Endothelial cell of umbilical vein (primary cell): ENCODE measurements at regions not wholly inside any gene's neighbourhood (a gene's known extent, or its start where the extent isn't known, plus 50 kb on each side); places are given as distances from the start of the nearest gene placed in this dataset.

Source experiments
- BruUV-seq: library from RNA; stranded (reverse); fragments of 400-500 nt; replicated peaks from 2 replicates; lab custom pipeline; 2021; lab: Mats Ljungman, UMichigan
- CTCF ChIA-PET: fragments of 300-600, 350-600 bp; sonication (Branson Sonifier 250); formaldehyde crosslinking; loops from one replicate; lab custom pipeline; 2021; ENCODE audit warnings: antibody characterized with exemption, inconsistent platforms; lab: Charles Lee
- POLR2A ChIA-PET: fragments of 300-600, 350-600 bp; sonication (Branson Sonifier 250); formaldehyde crosslinking; loops from one replicate; lab custom pipeline; 2021; ENCODE audit warnings: antibody characterized with exemption, inconsistent platforms; lab: Charles Lee
- DNase-seq: peaks from one replicate; pipeline ENCODE4 v3.0.0-alpha.2; 2011; ENCODE audit warnings: low read depth, low spot score
- FAIRE-seq: peaks from 2 replicates; lab custom pipeline; 2011; peaks lifted over from hg19 to GRCh38; lab: Jason Lieb, UNC
- H2AFZ ChIP-seq: 2 replicates; pipeline ENCODE4 v1.6.0; 2012; ENCODE audit warnings: low read depth, low read length, control low read depth, inconsistent platforms
- H3K27ac ChIP-seq: 2 replicates; pipeline ENCODE4 v1.5.1; 2011; ENCODE audit warnings: low read depth, mild to moderate bottlenecking, control low read depth, low read length, moderate library complexity; ENCODE audit not compliant: insufficient read depth
- H3K27me3 ChIP-seq, 2 experiments: 2 replicates each; pipeline versions ENCODE4 v1.6.0 to v1.6.1; 2011; ENCODE audit warnings: low read length in 2 of 2, mixed read lengths in 1 of 2; ENCODE audit not compliant: control insufficient read depth in 2 of 2, insufficient read depth in 2 of 2
- H3K36me3 ChIP-seq, 2 experiments: 2 replicates in 1 of 2; 3 replicates in 1 of 2; pipeline ENCODE4 v1.5.1; 2011; ENCODE audit warnings: low read length in 2 of 2, mild to moderate bottlenecking in 1 of 2, moderate library complexity in 1 of 2; ENCODE audit not compliant: control insufficient read depth in 2 of 2, insufficient read depth in 2 of 2; ENCODE audit errors: extremely low read depth in 1 of 2
- H3K4me1 ChIP-seq: 3 replicates; pipeline ENCODE4 v1.5.1; 2011; ENCODE audit warnings: mild to moderate bottlenecking, low read length; ENCODE audit not compliant: control insufficient read depth, insufficient read depth; ENCODE audit errors: extremely low read depth
- H3K4me2 ChIP-seq: 2 replicates; pipeline ENCODE4 v1.6.1; 2011; ENCODE audit warnings: low read length, control low read depth, mixed read lengths; ENCODE audit not compliant: insufficient read depth
- H3K4me3 ChIP-seq, 3 experiments: fragments of 200-600 bp in 1 of 3; sonication (generic), shearing (Covaris generic) in 1 of 3; replicated peaks in 1 of 3; 2 replicates each; pipeline ENCODE4 v1.5.1; 2011 to 2016; ENCODE audit warnings: control low read depth in 3 of 3, low read length in 3 of 3, mild to moderate bottlenecking in 2 of 3, inconsistent platforms in 1 of 3, low read depth in 1 of 3, moderate library complexity in 1 of 3; ENCODE audit not compliant: insufficient read depth in 1 of 3
- H3K79me2 ChIP-seq: 2 replicates; pipeline ENCODE4 v1.6.0; 2012; ENCODE audit warnings: low read length, inconsistent platforms; ENCODE audit not compliant: control insufficient read depth, insufficient read depth
- H3K9ac ChIP-seq: replicated peaks from 2 replicates; pipeline ENCODE3; 2011; ENCODE audit warnings: low read length, control low read depth; ENCODE audit not compliant: insufficient read depth; ENCODE audit errors: extremely low read depth
- H3K9me1 ChIP-seq: replicated peaks from 3 replicates; pipeline ENCODE4 v1.6.0; 2011; ENCODE audit warnings: mild to moderate bottlenecking, low read length; ENCODE audit not compliant: control insufficient read depth, insufficient read depth; ENCODE audit errors: extremely low read depth
- H3K9me3 ChIP-seq: replicated peaks from 2 replicates; pipeline ENCODE4 v1.5.1; 2012; ENCODE audit warnings: low read length, inconsistent platforms; ENCODE audit not compliant: control insufficient read depth, insufficient read depth
- H4K20me1 ChIP-seq: replicated peaks from 2 replicates; pipeline ENCODE3; 2011; ENCODE audit warnings: mild to moderate bottlenecking, low read length; ENCODE audit not compliant: control insufficient read depth, insufficient read depth; ENCODE audit errors: extremely low read depth
- CTCF ChIP-seq, 2 donors: IDR thresholded peaks; 1 replicate in 1 of 2; 2 replicates in 1 of 2; pipeline ENCODE4 v1.5.1; 2011; ENCODE audit warnings: low read length in 2 of 2, mild to moderate bottlenecking in 2 of 2, moderate library complexity in 2 of 2, control low read depth in 1 of 2, inconsistent platforms in 1 of 2, low read depth in 1 of 2; ENCODE audit not compliant: insufficient read depth in 1 of 2; ENCODE audit errors: extremely low read depth in 1 of 2
- EZH2 ChIP-seq: IDR thresholded peaks from 2 replicates; pipeline ENCODE4 v1.6.1; 2012; ENCODE audit warnings: borderline replicate concordance, low read depth, mild to moderate bottlenecking, moderate library complexity, low read length, inconsistent platforms; ENCODE audit not compliant: severe bottlenecking
- FOS ChIP-seq: IDR thresholded peaks from 2 replicates; pipeline ENCODE4 v1.6.1; 2011; ENCODE audit warnings: mild to moderate bottlenecking, low read length, moderate library complexity, borderline replicate concordance; ENCODE audit not compliant: insufficient read depth
- GATA2 ChIP-seq: IDR thresholded peaks from 2 replicates; pipeline ENCODE4 v1.7.0; 2011; ENCODE audit warnings: low read depth, mild to moderate bottlenecking, moderate library complexity, mixed read lengths, low read length; ENCODE audit not compliant: insufficient read length, insufficient read depth
- JUN ChIP-seq: IDR thresholded peaks from 2 replicates; pipeline ENCODE4 v1.6.1; 2011; ENCODE audit warnings: borderline replicate concordance, low read depth; ENCODE audit not compliant: insufficient read length, insufficient read depth
- MAX ChIP-seq: IDR thresholded peaks from 2 replicates; pipeline ENCODE4 v1.6.1; 2011; ENCODE audit not compliant: insufficient read depth, insufficient read length
- MYC ChIP-seq: IDR thresholded peaks from one replicate; pipeline ENCODE4 v1.6.1; 2011; ENCODE audit warnings: mild to moderate bottlenecking, low read depth, low read length
- POLR2A ChIP-seq: IDR thresholded peaks from 2 replicates; pipeline ENCODE4 v1.6.1; 2012; ENCODE audit warnings: low read depth, mild to moderate bottlenecking, control low read depth, low read length
- POLR2AphosphoS5 ChIP-seq: IDR thresholded peaks from 2 replicates; pipeline ENCODE4 v1.6.1; 2012; ENCODE audit warnings: low read depth, mild to moderate bottlenecking, control low read depth, low read length, moderate library complexity; ENCODE audit not compliant: insufficient read depth
- dilution Hi-C: fragments of 300-500 bp; cut with MboI; formaldehyde crosslinking; loops from one replicate; pipeline ENCODE4 v1.15.0; 2019; ENCODE audit warnings: low sequenced_read_pairs; ENCODE audit not compliant: extremely low pct_ligation_motif_present
- intact Hi-C: fragments of 100-400 bp; cut with micrococcal nuclease; formaldehyde crosslinking; loops from one replicate; pipeline ENCODE4 v1.10.0; 2022

GRCh38 chr14:54094765-54095164 is 138.1 kb upstream of the BMP4 start:
- FAIRE-seq (no peak), DNase-seq (no peak)
- Histone ChIP-seq H2AFZ (no peak overlapping the region), H3K4me3 (no peak overlapping the region), H3K4me1 (peaks cover 14% of the 10 kb centered on the region), H3K27me3 (no peaks in the 10 kb centered on the region), H3K9me3 (no peaks in the 10 kb centered on the region), H3K79me2 (no peaks in the 10 kb centered on the region), H4K20me1 (no peaks in the 10 kb centered on the region), H3K36me3 (no peaks in the 10 kb centered on the region), H3K27ac (no peak overlapping the region), H3K9ac (no peak overlapping the region), H3K9me1 (no peaks in the 10 kb centered on the region), H3K4me2 (no peak overlapping the region)
- intact Hi-C loops (no loop called here), dilution Hi-C loops (no loop called here)
- no TSS peak for BruUV-seq
- ChIA-PET CTCF (interaction anchor here (1.2 to 1.7 kb wide), 3 partner anchors 28 to 80 kb away, joined by 3 to 4 read pairs (median 4); no protein-coding TSS in a partner anchor), POLR2A (no interaction called here)
- no peak for TF ChIP-seq CTCF (IDR thresholded peaks at IDR 0.05; ENCODE audit: extremely low read depth in 1 of 2, insufficient read depth in 1 of 2, low read depth in 1 of 2, low read length in 2 of 2)
- TF ChIP-seq FOS, result no peak
- no peak for TF ChIP-seq JUN
- no peak for TF ChIP-seq POLR2A
- no peak for TF ChIP-seq EZH2
- TF ChIP-seq MAX, result no peak
- TF ChIP-seq MYC, result no peak
- no peak for TF ChIP-seq GATA2
- no peak for TF ChIP-seq POLR2AphosphoS5
